T-helper 2 cell (primary cell): ENCODE measurements at regions not wholly inside any gene's neighbourhood (a gene's known extent, or its start where the extent isn't known, plus 50 kb on each side); places are given as distances from the start of the nearest gene placed in this dataset.
"Not testable (repeated sequence)": the region's sequence is repeated elsewhere in the genome, so short reads cannot be mapped to it uniquely, and the experiment has no call there.

ENCODE experiments used
- DNase-seq, 5 experiments: peaks; one replicate each; pipeline versions ENCODE4 v3.0.0 to v3.0.0-alpha.2; 2012 to 2022

DNA sequence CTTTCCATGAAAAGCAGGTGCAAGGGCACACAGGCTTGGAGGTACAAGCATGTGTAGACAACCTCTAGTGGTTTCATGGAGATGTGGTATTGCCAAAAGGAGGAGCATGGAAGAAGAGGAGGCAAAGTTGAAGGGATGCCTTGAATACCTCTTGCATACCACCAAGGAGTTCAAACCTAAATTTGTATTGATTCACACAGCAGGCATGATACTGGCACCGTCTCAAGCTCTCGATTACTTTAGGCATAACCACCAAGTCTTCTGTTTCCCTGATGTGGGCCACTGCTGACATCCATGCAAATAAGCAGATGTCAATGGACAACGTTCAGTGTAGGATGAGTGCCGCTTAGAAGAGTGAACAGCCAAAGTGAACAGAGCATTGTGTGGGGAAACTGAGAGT, 87.1 kb downstream of the SCN11A start:
- no peak for DNase-seq

DNA sequence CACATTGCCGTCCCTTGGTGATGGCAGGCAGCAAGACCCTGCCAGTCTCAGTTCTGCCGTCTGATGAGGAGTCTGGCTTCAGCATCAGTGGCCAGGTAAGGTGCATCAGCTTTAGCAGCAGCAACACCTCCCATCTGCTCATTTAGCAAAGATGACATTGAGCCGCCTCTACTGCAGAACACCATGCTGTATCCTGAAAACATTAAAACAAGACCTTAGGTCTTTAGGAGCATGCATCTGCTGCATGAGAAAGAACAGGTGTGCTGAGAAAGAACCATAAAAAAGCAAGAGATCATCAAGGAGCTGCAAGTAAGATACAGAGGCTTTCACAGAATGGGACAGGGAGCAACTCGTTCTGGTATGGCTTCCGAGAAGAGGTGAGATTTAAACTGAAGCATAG, 87.5 kb downstream of the SCN11A start:
- DNase-seq: no peak

DNA sequence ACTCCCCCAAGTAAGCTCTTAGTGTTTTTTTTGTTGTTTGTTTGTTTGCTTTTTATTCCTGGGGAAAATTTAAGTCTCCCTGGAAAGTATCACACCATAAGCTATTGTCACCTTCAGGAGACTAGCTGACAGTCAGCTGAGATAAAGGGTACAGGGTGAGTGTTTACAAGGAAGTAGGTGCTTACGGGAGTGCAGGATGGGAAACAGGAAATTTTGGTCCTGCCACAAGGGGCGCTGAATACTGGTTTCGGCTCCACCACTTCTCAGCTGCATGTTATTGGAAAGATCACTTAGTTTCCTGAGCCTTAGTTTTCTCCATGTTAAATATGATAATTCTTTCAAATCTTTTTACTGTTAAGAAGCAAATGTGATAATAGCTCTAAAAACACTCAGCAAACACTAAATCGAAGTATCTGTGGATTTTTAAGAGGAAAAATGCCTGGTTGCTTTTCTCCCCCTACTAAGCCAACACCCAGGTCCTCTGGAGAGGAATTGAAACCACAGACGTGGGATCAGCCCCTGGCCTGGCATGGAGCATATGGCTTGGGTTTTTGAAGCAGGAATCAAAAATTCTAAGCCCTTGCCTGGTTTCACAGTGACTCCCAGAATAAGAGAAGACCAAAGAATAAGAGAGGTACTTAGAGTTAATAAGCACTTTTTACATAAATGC, 90.7 kb downstream of the SCN11A start:
- DNase-seq: peak in 1 of 5 experiments; percentile 17

DNA sequence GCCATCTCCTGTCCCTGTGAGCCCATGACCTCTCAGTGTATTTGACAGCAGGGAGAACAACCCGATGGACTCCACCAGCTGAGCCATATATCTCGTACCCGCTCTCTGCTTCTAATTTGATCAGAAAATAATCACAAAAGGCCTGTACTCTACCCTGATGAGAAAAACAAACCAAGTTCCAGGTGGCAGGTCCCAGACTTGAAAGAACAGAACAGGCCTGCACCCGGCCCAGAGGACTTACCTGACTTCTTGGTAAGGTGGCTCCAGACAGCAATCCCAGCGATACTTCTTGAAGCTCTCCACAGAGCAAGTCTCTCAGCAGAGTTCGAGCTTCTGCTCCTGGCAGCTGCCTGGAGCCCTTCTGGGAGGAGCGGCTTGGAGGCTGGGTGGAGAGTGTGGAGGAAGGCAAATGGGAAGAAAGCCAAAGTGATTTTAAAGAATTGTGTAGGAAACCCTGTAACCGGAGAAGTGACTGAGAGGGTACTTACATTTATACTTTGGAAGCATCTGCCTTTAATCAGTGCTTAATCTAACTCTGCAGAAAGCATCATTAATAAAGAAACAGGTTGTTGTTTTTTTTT, 91.6 kb downstream of the SCN11A start:
- no peak for DNase-seq

DNA sequence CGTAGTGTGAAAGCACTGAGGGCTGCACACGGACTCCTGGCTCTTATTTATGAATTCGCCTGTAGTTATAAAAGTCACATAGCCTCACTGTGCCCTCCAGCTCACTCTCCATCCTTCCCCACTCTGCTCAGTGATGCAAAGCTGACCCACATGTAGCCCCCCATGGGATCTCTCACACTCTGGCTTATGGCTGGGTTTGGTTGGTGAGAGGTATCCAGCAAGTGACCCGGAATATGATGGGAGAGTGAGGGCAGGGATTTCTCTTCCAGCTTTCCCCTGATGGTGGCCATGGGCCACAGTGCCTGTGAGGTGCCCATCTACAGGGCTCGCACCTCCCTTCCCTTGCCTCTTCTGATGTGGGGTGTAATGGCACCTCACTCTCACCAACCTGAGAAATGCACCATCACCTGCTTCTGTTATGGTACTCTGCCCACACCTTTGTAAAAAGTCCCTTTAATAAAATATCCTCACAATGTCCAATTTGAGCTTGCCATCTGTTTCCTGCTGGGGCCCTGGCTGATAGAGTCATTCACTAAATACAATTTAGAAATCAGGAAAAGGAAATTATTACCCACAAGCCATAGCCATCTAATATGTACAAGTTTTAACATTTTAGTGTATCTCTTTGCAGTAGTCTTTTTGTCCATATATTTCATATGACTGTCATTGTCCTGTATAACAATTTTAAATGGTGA, 93.6 kb downstream of the SCN11A start:
- DNase-seq: no peak

DNA sequence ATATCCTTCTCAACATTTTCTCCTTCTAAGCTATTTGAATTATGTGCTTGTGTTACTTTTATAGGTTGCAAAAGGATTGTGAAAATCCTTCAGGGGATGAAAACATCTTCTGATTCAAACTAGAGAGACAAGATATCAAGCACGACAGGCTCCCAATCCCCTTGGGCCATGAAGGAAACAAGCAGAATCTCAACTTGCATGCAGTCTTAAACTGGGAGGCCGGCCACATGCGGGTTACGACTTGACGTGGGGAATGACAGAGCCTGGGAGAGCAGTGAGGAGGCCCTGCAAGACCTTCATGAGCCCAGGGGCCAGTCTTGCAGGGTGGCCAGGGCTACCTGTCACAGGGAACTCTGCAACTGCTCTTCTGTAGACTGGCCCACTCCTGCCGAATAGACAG, 94.4 kb downstream of the SCN11A start:
- DNase-seq: no peak

DNA sequence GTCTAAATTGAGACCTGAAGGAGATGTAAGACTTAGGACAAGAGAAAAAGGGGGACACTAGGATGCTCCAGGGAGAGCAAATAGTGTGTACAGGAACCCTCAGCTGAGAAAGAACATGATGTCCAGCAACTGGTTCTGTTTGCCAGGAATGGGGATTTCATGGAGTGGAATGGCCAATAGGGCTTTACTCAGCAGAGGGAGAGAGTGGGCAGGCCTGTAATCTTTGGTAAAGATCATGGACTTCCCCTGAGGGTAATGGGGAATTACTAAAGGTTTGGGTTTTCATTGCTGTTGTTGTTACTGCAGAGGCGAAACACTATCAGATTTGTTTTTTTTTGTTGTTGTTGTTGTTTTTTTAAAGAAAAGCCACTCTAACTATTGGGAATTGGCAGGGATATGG, 99.0 kb downstream of the SCN11A start:
- DNase-seq: no peak

DNA sequence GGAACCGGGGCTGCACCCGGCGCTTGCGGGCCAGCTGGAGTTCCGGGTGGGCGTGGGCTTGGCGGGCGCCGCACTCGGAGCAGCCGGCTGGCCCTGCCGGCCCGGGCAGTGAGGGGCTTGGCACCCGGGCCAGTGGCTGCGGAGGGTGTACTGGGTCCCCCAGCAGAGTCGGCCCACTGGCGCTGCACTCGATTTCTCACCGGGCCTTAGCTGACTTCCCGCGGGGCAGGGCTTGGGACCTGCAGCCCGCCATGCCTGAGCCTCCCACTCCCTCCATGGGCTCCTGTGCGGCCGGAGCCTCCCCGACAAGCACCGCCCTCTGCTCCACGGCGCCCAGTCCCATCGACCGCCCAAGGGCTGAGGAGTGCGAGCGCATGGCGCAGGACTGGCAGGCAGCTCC, 100.6 kb downstream of the SCN11A start:
- not testable (repeated sequence) for DNase-seq

DNA sequence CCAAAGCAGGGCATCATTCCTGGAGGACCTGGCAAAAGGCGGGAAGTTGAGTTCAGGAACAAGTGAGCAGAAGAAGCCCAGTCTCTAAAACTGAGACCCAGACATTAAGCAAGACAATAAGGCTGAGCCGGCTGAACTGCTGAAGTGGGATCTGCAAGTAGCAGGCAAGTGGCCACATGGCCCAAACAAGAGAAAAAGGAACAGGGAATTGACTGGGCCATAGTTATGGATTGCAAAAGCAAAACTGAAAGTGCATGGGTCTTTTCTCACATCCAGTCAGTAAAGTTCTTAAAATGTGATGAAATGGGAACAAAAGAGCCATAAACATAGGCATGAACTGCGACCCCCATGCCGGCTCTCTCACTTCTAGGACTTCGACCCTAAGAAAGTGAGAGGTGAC, 101.2 kb downstream of the SCN11A start:
- no peak for DNase-seq

DNA sequence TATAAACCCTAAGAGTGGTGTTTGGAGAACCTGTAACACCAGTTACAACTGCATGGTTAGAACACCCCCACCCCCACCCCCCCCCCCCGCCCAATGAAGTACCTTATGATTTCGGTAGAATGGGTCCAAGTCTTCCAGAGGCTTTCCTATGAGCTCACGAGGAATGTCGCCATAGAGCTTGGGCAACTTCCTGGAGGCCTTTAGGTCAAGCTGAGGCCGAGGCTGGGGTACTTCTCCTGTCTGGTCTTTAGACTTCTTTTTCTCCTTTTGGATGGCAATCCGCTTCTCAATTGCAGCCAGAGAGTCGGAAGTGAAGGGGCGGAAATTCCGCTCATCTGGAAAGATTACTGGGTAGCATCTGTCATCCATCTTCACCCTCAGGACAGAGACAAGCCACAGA, 101.8 kb downstream of the SCN11A start:
- no peak for DNase-seq

DNA sequence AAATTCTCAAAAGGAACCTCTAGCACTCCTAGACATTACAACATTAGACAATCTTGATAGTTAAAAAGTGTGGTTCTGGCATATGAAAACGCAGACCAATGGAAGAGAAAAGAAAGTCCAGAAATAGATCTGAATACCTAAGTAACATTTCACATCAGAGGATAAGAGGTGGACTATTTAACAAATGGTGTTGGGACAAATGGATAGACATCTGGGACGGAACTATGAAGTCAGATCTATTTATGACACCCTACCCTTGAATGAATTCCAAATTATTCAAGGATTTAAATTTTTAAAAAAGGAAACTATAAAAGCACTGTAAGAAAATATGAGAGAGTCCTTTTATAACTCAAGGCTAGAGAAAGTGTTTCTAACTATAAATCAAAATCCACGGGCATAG, 111.3 kb downstream of the SCN11A start:
- DNase-seq: no peak

DNA sequence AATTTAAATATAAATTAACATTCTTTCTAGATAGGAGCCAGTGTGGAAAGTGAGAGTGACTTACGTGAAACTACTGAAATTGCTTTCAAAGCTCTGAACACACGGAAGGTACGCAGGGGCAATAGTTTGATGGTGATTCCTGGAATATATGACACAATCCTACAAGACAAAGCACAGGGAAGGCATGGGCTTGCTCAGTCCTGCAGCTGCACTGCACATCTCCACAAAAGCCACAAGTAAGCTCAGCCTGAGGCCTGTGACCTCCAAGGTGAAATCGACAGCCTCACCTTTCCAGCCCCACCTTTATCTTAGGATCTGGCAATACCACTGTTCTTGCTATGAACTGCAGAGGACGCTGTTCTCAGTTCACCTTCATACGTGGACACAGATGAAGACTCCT, 109.3 kb upstream of the SCN10A start:
- DNase-seq: no peak

DNA sequence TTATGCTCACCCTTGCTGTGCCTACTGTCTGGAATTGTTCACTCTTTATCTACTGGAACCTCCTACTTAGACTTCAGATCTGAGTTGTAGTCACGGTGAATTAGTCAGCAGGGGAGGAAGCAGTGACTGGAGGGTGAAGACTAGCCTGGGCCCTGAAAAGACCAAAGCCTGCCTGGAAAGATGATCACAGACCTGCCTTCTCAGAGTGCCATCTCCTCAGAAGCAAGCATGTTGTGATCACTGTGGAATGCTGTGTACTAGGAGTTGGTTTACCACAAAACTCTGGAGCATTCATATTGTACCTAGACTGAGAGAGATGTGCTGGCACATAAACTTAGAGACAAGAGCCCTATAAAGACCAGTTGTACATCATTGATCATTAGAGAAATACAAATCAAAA, 100.7 kb upstream of the SCN10A start:
- DNase-seq: no peak

DNA sequence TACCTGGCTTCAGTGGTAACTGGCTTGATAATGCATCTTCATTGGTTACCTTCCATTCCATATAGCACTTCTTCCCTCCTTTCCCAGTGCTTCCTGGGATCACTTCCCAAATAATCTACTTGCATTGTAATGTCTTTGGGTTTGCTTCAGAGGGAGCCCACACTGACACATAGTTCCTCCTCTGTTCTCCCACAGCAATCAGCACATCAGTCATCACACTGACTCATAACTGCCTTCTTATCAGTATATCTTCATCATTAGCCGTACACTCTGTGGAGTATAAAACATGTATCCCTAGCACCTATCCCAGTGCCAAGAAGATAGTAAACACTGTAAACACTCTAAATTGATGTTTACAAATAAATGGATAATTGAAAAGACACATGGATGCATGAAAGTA, 91.4 kb upstream of the SCN10A start:
- DNase-seq: no peak

DNA sequence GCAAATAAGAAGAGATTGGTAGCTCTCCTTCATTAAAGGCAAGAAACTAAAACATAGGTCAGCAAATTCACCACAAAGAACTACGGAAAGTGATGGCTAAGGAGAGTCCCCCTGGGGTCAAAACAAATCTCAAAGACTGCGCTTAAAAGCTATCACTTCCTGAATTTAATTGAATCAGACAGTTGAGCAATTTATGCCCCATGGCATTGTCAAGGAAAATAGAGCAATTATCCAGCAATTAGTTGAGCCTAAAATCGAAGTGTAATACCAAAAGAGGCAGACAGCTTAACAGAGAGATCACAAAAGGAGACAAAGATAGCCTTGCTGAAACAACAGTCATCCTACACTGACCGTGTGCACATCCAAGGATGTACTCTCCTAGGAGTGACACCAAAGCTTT, 74.4 kb upstream of the SCN10A start:
- DNase-seq: no peak

DNA sequence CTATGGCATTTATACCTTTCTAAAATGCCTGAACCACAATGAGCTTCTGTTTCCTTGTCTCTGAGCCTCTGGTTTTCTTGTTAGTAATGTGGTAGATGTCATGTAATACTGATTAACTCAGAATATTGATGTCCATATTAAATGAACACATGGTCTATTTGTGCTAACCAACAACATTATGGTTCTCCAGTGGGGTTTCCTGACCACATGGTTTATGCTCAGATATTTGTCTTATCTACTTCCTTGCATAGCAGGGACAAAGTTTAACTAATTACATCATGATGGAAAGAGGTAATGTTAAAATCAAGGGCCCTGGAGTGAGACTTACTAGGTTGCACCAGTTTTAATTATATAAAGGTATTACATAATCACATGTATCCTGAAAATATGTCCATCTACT, 62.6 kb upstream of the SCN10A start:
- DNase-seq: no peak
